H9 (cell line): ENCODE measurements at regions not wholly inside any gene's neighbourhood (a gene's known extent, or its start where the extent isn't known, plus 50 kb on each side); places are given as distances from the start of the nearest gene placed in this dataset.

ENCODE experiments used
- DNase-seq: peaks from one replicate; pipeline ENCODE4 v3.0.0-alpha.2; 2017
- H2AFZ ChIP-seq: one replicate; pipeline ENCODE4 v1.6.1; 2013; ENCODE audit warnings: mild to moderate bottlenecking, low read length, control low read depth, moderate library complexity
- H2AK5ac ChIP-seq: 2 replicates; pipeline ENCODE4 v1.6.1; 2013; ENCODE audit warnings: low read length, control low read depth, mixed read lengths; ENCODE audit not compliant: insufficient read length
- H2BK120ac ChIP-seq: one replicate; pipeline ENCODE4 v1.6.1; 2013; ENCODE audit warnings: low read depth, mild to moderate bottlenecking, low read length, control low read depth, inconsistent platforms; ENCODE audit not compliant: poor library complexity, severe bottlenecking
- H2BK12ac ChIP-seq: 2 replicates; pipeline ENCODE4 v1.6.1; 2013; ENCODE audit warnings: low read length, control low read depth, mixed read lengths, low read depth; ENCODE audit not compliant: insufficient read length
- H2BK15ac ChIP-seq: 2 replicates; pipeline ENCODE4 v1.6.1; 2013; ENCODE audit warnings: low read depth, low read length, control low read depth
- H2BK20ac ChIP-seq: one replicate; pipeline ENCODE4 v1.6.1; 2013; ENCODE audit warnings: low read depth, mild to moderate bottlenecking, low read length, control low read depth, inconsistent platforms; ENCODE audit not compliant: poor library complexity, severe bottlenecking
- H2BK5ac ChIP-seq: 2 replicates; pipeline ENCODE4 v1.6.1; 2013; ENCODE audit warnings: low read length, control low read depth, mixed read lengths; ENCODE audit not compliant: insufficient read length
- H3K14ac ChIP-seq: 2 replicates; pipeline ENCODE4 v1.6.1; 2013; ENCODE audit warnings: low read length, control low read depth; ENCODE audit not compliant: insufficient read depth
- H3K18ac ChIP-seq: 2 replicates; pipeline ENCODE4 v1.6.1; 2013; ENCODE audit warnings: low read depth, mild to moderate bottlenecking, mixed read lengths, low read length, control low read depth; ENCODE audit not compliant: insufficient read length
- H3K23ac ChIP-seq: 2 replicates; pipeline ENCODE4 v1.6.1; 2013; ENCODE audit warnings: low read length, control low read depth, mixed read lengths, low read depth; ENCODE audit not compliant: insufficient read length
- H3K23me2 ChIP-seq: 2 replicates; pipeline ENCODE4 v1.6.1; 2013; ENCODE audit warnings: low read depth, mild to moderate bottlenecking, mixed read lengths, low read length, control low read depth; ENCODE audit not compliant: insufficient read length, poor library complexity, severe bottlenecking
- H3K27ac ChIP-seq: 2 replicates; pipeline ENCODE4 v1.5.1; 2013; ENCODE audit warnings: low read length, control low read depth, mixed read lengths, low read depth; ENCODE audit not compliant: insufficient read length
- H3K27me3 ChIP-seq: 2 replicates; pipeline ENCODE4 v1.6.1; 2013; ENCODE audit warnings: low read length, control low read depth, inconsistent platforms; ENCODE audit not compliant: insufficient read depth
- H3K4ac ChIP-seq: 2 replicates; pipeline ENCODE4 v1.6.1; 2013; ENCODE audit warnings: low read depth, mild to moderate bottlenecking, control low read depth, inconsistent platforms, low read length, moderate library complexity
- H3K4me1 ChIP-seq: 2 replicates; pipeline ENCODE4 v1.6.1; 2013; ENCODE audit warnings: low read length, control low read depth, inconsistent platforms; ENCODE audit not compliant: insufficient read depth
- H3K4me2 ChIP-seq: 2 replicates; pipeline ENCODE4 v1.6.1; 2013; ENCODE audit warnings: low read length, control low read depth, mixed read lengths; ENCODE audit not compliant: insufficient read length, insufficient read depth
- H3K56ac ChIP-seq: 2 replicates; pipeline ENCODE4 v1.6.1; 2013; ENCODE audit warnings: low read depth, mild to moderate bottlenecking, mixed read lengths, low read length, control low read depth; ENCODE audit not compliant: insufficient read length
- H3K79me1 ChIP-seq: 2 replicates; pipeline ENCODE4 v1.6.1; 2013; ENCODE audit warnings: low read depth, mild to moderate bottlenecking, moderate library complexity, low read length, control low read depth, inconsistent platforms; ENCODE audit not compliant: insufficient read depth, poor library complexity, severe bottlenecking
- H3K79me2 ChIP-seq: 2 replicates; pipeline ENCODE4 v1.6.1; 2013; ENCODE audit warnings: low read length, control low read depth, inconsistent platforms; ENCODE audit not compliant: insufficient read depth
- H3K9ac ChIP-seq: 2 replicates; pipeline ENCODE4 v1.6.1; 2013; ENCODE audit warnings: low read length, control low read depth, mixed read lengths; ENCODE audit not compliant: insufficient read length; ENCODE audit errors: extremely low read depth
- H3K9me3 ChIP-seq: one replicate; pipeline ENCODE4 v1.6.1; 2013; ENCODE audit warnings: low read depth, low read length, inconsistent platforms; ENCODE audit not compliant: control insufficient read depth
- H3T11ph ChIP-seq: one replicate; pipeline ENCODE4 v1.6.1; 2013; ENCODE audit warnings: mild to moderate bottlenecking, low read length, control low read depth, inconsistent platforms
- H4K20me1 ChIP-seq: one replicate; pipeline ENCODE4 v1.6.1; 2013; ENCODE audit not compliant: control insufficient read depth, insufficient read length, insufficient read depth
- H4K5ac ChIP-seq: 2 replicates; pipeline ENCODE4 v1.6.1; 2013; ENCODE audit warnings: low read depth, mild to moderate bottlenecking, mixed read lengths, low read length, control low read depth; ENCODE audit not compliant: insufficient read length
- H4K8ac ChIP-seq: replicated peaks from 2 replicates; pipeline ENCODE4 v1.6.1; 2013; ENCODE audit warnings: low read length, control low read depth, mixed read lengths, low read depth; ENCODE audit not compliant: insufficient read length
- H4K91ac ChIP-seq: 2 replicates; pipeline ENCODE4 v1.6.1; 2013; ENCODE audit warnings: low read depth, mild to moderate bottlenecking, moderate library complexity, mixed read lengths, low read length, control low read depth; ENCODE audit not compliant: insufficient read length
- H3K27ac Mint-ChIP-seq, 3 experiments: 2 replicates in 2 of 3; 3 replicates in 1 of 3; pipeline ENCODE4 v1.8.0; 2020 to 2021; ENCODE audit warnings: mixed read lengths in 3 of 3, mild to moderate bottlenecking in 1 of 3, moderate library complexity in 1 of 3
- H3K27me3 Mint-ChIP-seq: 2 replicates; pipeline ENCODE4 v1.8.0; 2021; ENCODE audit warnings: low read depth, mild to moderate bottlenecking, moderate library complexity, mixed read lengths
- H3K36me3 Mint-ChIP-seq, 3 experiments: 2 replicates in 2 of 3; 3 replicates in 1 of 3; pipeline ENCODE4 v1.8.0; 2020 to 2021; ENCODE audit warnings: low read depth in 3 of 3, mixed read lengths in 3 of 3; ENCODE audit not compliant: insufficient read depth in 1 of 3
- H3K4me1 Mint-ChIP-seq, 2 experiments: 2 replicates each; pipeline ENCODE4 v1.8.0; 2020; ENCODE audit warnings: mixed read lengths in 2 of 2
- H3K4me3 Mint-ChIP-seq, 2 experiments: 2 replicates in 1 of 2; 3 replicates in 1 of 2; pipeline ENCODE4 v1.8.0; 2020 to 2021; ENCODE audit warnings: mild to moderate bottlenecking in 2 of 2, mixed read lengths in 2 of 2, moderate library complexity in 1 of 2
- H3K9me3 Mint-ChIP-seq, 2 experiments: 2 replicates in 1 of 2; 3 replicates in 1 of 2; pipeline ENCODE4 v1.8.0; 2020; ENCODE audit warnings: mild to moderate bottlenecking in 2 of 2, mixed read lengths in 2 of 2, moderate library complexity in 1 of 2
- CTCF ChIP-seq: fragments of 200-600 bp; sonication (generic); conservative IDR thresholded peaks from 3 replicates; pipeline ENCODE4 v1.8.0; 2021; ENCODE audit warnings: antibody characterized with exemption, mild to moderate bottlenecking
- WGBS: extraction: QIAGEN DNeasy Blood & Tissue Kit; methylation state at CpG from one replicate; pipeline ENCODE4 v1.1.7; 2013; ENCODE audit warnings: missing lambda C conversion rate, low lambda C conversion rate, mixed read lengths; ENCODE audit not compliant: insufficient read length; ENCODE audit errors: extremely low coverage; 5-methylcytosine and 5-hydroxymethylcytosine counted together

- Histone ChIP-seq H3K9ac (no peak overlapping the region), H4K20me1 (no peaks in the 10 kb centered on the region), H3K14ac (no peak overlapping the region), H4K91ac (no peak overlapping the region), H3K18ac (no peak overlapping the region), H3K56ac (no peak overlapping the region), H2BK12ac (no peak overlapping the region), H4K8ac (no peak overlapping the region), H3K79me2 (no peaks in the 10 kb centered on the region), H2BK15ac (no peak overlapping the region), H3K27ac (no peak overlapping the region), H2AFZ (no peak overlapping the region), H2BK120ac (no peak overlapping the region), H4K5ac (no peak overlapping the region), H3K23ac (no peak overlapping the region), H3K4me1 (no peaks in the 10 kb centered on the region), H2BK20ac (no peak overlapping the region), H3K4me2 (no peak overlapping the region), H3K4ac (no peak overlapping the region), H3K27me3 (no peaks in the 10 kb centered on the region), H3T11ph (no peak overlapping the region), H3K23me2 (no peaks in the 10 kb centered on the region), H3K9me3 (no peaks in the 10 kb centered on the region), H2AK5ac (no peak overlapping the region), H3K79me1 (no peaks in the 10 kb centered on the region), H2BK5ac (no peak overlapping the region)
- H3K4me3 Mint-ChIP-seq = no peak overlapping the region
- no peak overlapping the region; a peak in 1 of 7 replicates for H3K27ac Mint-ChIP-seq
- H3K4me1 Mint-ChIP-seq = peaks cover 3 to 9% of the 10 kb centered on the region in 2 experiments
- H3K36me3 Mint-ChIP-seq = no peaks in the 10 kb centered on the region
- H3K27me3 Mint-ChIP-seq = peaks cover 2% of the 10 kb centered on the region; the same call in 1 of the 2 replicates
- WGBS = no CpG with 5 or more reads among the region's 3 CpGs
- TF ChIP-seq CTCF = no peak
- peaks cover 0 to 2% of the 10 kb centered on the region in 2 experiments; a peak in 1 of 5 replicates for H3K9me3 Mint-ChIP-seq
- no peak for DNase-seq
Observed at GRCh38 chr15:96896766-96897165, 566.3 kb downstream of the NR2F2 start.
